HCT116 (cell line): ENCODE measurements at regions not wholly inside any gene's neighbourhood (a gene's known extent, or its start where the extent isn't known, plus 50 kb on each side); places are given as distances from the start of the nearest gene placed in this dataset.

Experiments used
- CEBPB ChIP-seq: IDR thresholded peaks from 2 replicates; pipeline ENCODE4 v1.6.1; 2012; ENCODE audit warnings: low read depth
- CTCF ChIP-seq, 3 experiments: fragments of 200-600 bp in 1 of 3; sonication (generic) in 1 of 3; IDR thresholded peaks in 2 of 3; conservative IDR thresholded peaks in 1 of 3; 2 replicates each; pipeline ENCODE4 v1.5.1; 2012 to 2017; ENCODE audit warnings: low read depth in 2 of 3, low read length in 2 of 3, antibody characterized with exemption in 1 of 3, borderline replicate concordance in 1 of 3, control low read depth in 1 of 3, mild to moderate bottlenecking in 1 of 3, mixed read lengths in 1 of 3, mixed run types in 1 of 3, moderate library complexity in 1 of 3; ENCODE audit not compliant: insufficient read depth in 1 of 3
- ELF1 ChIP-seq: IDR thresholded peaks from 2 replicates; pipeline ENCODE4 v1.6.1; 2012; ENCODE audit warnings: low read depth, borderline replicate concordance
- EZH2 ChIP-seq: fragments of 200-600 bp; sonication (generic); IDR thresholded peaks from 2 replicates; pipeline ENCODE4 v1.6.1; 2017; ENCODE audit warnings: antibody characterized with exemption, mixed run types
- JUND ChIP-seq: IDR thresholded peaks from 2 replicates; pipeline ENCODE4 v1.6.1; 2012
- POLR2A ChIP-seq: IDR thresholded peaks from 2 replicates; pipeline ENCODE4 v1.7.0; 2011; ENCODE audit warnings: borderline replicate concordance; ENCODE audit not compliant: insufficient read depth, insufficient read length; ENCODE audit errors: extremely low read depth
- RAD21 ChIP-seq: IDR thresholded peaks from 2 replicates; pipeline ENCODE4 v1.6.1; 2012; ENCODE audit warnings: low read depth, mild to moderate bottlenecking
- TCF7L2 ChIP-seq: IDR thresholded peaks from 2 replicates; pipeline ENCODE4 v1.7.0; 2011; ENCODE audit warnings: borderline replicate concordance, inconsistent platforms; ENCODE audit not compliant: insufficient read depth, insufficient read length; ENCODE audit errors: extremely low read depth
- YY1 ChIP-seq: IDR thresholded peaks from 2 replicates; pipeline ENCODE4 v1.6.1; 2011; ENCODE audit warnings: low read length, low read depth, moderate library complexity, mild to moderate bottlenecking; ENCODE audit not compliant: insufficient replicate concordance; ENCODE audit errors: extremely low read depth
- TF ChIP-seq, protein P1 (sequence below): IDR thresholded peaks from 2 replicates; pipeline ENCODE4 v1.6.1; 2011; ENCODE audit warnings: mild to moderate bottlenecking, low read length, moderate library complexity; ENCODE audit not compliant: insufficient replicate concordance; ENCODE audit errors: extremely low read depth

DNA sequence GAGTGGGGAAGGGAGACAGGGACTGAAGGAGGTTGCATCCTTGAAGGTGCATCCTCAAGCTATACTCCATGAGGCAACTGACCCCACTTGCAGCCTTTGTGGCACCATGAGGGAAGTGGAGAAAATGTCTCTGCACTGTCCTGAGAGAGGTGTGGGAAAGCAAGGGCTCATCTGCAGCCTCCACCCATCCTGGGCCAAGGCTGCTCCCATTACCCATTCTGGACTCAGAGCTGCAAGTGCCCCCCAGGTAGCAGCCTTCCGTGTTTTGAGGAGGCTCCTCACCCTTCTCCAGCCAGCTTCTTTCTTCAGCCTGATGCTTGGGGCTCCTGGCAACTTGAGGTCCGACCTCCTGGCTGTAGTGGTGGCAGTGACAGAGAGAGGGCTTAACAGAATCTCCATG lies 294.6 kb downstream of the CDH26 start:
- no peak for TF ChIP-seq YY1
- no peak for TF ChIP-seq POLR2A
- no peak for TF ChIP-seq CTCF (IDR thresholded peaks at IDR 0.05 in 2 of 3, conservative IDR thresholded peaks at IDR 0.05 in 1 of 3; ENCODE audit: borderline replicate concordance in 1 of 3, insufficient read depth in 1 of 3, low read depth in 2 of 3, low read length in 2 of 3)
- TF ChIP-seq, protein P1, sequence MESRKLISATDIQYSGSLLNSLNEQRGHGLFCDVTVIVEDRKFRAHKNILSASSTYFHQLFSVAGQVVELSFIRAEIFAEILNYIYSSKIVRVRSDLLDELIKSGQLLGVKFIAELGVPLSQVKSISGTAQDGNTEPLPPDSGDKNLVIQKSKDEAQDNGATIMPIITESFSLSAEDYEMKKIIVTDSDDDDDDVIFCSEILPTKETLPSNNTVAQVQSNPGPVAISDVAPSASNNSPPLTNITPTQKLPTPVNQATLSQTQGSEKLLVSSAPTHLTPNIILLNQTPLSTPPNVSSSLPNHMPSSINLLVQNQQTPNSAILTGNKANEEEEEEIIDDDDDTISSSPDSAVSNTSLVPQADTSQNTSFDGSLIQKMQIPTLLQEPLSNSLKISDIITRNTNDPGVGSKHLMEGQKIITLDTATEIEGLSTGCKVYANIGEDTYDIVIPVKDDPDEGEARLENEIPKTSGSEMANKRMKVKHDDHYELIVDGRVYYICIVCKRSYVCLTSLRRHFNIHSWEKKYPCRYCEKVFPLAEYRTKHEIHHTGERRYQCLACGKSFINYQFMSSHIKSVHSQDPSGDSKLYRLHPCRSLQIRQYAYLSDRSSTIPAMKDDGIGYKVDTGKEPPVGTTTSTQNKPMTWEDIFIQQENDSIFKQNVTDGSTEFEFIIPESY: no peak
- no peak for TF ChIP-seq CEBPB
- TF ChIP-seq RAD21: no peak
- no peak for TF ChIP-seq EZH2
- no peak for TF ChIP-seq JUND
- TF ChIP-seq TCF7L2: no peak
- no peak for TF ChIP-seq ELF1
